Calu3 (cell line): ENCODE measurements at regions not wholly inside any gene's neighbourhood (a gene's known extent, or its start where the extent isn't known, plus 50 kb on each side); places are given as distances from the start of the nearest gene placed in this dataset.

ENCODE experiments used
- BruUV-seq: library from RNA; stranded (reverse); fragments of 400-500 nt; replicated peaks from 2 replicates; lab custom pipeline; 2021; lab: Mats Ljungman, UMichigan
- CTCF ChIA-PET: fragments of 300-600 bp; sonication (Branson Sonifier 250); formaldehyde crosslinking; loops from one replicate; lab custom pipeline; 2022; ENCODE audit warnings: antibody characterized with exemption; lab: Charles Lee
- DNase-seq: peaks from one replicate; pipeline ENCODE4 v3.0.0; 2022
- H3K27ac Mint-ChIP-seq: one replicate; pipeline ENCODE4 v1.8.0; 2022; ENCODE audit warnings: mixed read lengths; ENCODE audit not compliant: unreplicated experiment
- H3K27me3 Mint-ChIP-seq: one replicate; pipeline ENCODE4 v1.8.0; 2022; ENCODE audit warnings: mixed read lengths; ENCODE audit not compliant: unreplicated experiment
- H3K36me3 Mint-ChIP-seq: one replicate; pipeline ENCODE4 v1.8.0; 2022; ENCODE audit warnings: mild to moderate bottlenecking, moderate library complexity, mixed read lengths; ENCODE audit not compliant: insufficient read depth, unreplicated experiment
- H3K4me1 Mint-ChIP-seq: one replicate; pipeline ENCODE4 v1.8.0; 2022; ENCODE audit warnings: mild to moderate bottlenecking, low read depth, mixed read lengths; ENCODE audit not compliant: unreplicated experiment
- H3K4me3 Mint-ChIP-seq: one replicate; pipeline ENCODE4 v1.8.0; 2022; ENCODE audit warnings: mild to moderate bottlenecking, low read depth, moderate library complexity, mixed read lengths; ENCODE audit not compliant: unreplicated experiment
- H3K9me3 Mint-ChIP-seq: one replicate; pipeline ENCODE4 v1.8.0; 2022; ENCODE audit warnings: low read depth, mixed read lengths; ENCODE audit not compliant: unreplicated experiment
- CTCF ChIP-seq: fragments of 200-600 bp; IDR thresholded peaks from one replicate; pipeline ENCODE4 v1.8.0; 2022; ENCODE audit warnings: antibody characterized with exemption; ENCODE audit not compliant: unreplicated experiment
- intact Hi-C: fragments of 100-400 bp; cut with micrococcal nuclease; formaldehyde crosslinking; loops from one replicate; pipeline ENCODE4 v1.10.0; 2022; ENCODE audit not compliant: unreplicated experiment

- Mint-ChIP-seq H3K27me3 (no peaks in the 10 kb centered on the region), H3K9me3 (no peaks in the 10 kb centered on the region), H3K36me3 (no peaks in the 10 kb centered on the region), H3K4me3 (no peak overlapping the region), H3K27ac (no peak overlapping the region), H3K4me1 (no peaks in the 10 kb centered on the region)
- no peak for TF ChIP-seq CTCF
- no TSS peak for BruUV-seq
- CTCF ChIA-PET = no interaction called here
- intact Hi-C loops = no loop called here
- DNase-seq = no peak
These were observed 537.4 kb downstream of the RNF144A start for GRCh38 chr2:7454592-7454991.

- TF ChIP-seq CTCF = no peak
- H3K27ac Mint-ChIP-seq = no peak overlapping the region
- no peaks in the 10 kb centered on the region for H3K4me1 Mint-ChIP-seq
- H3K36me3 Mint-ChIP-seq = no peaks in the 10 kb centered on the region
- BruUV-seq = no TSS peak
- intact Hi-C loops = no loop called here
- H3K4me3 Mint-ChIP-seq = no peak overlapping the region
- CTCF ChIA-PET = no interaction called here
- DNase-seq = no peak
- H3K27me3 Mint-ChIP-seq = no peaks in the 10 kb centered on the region
- no peaks in the 10 kb centered on the region for H3K9me3 Mint-ChIP-seq
These were observed 539.5 kb downstream of the RNF144A start for GRCh38 chr2:7456762-7457161.

GRCh38 chr2:7458066-7458465, 540.9 kb downstream of the RNF144A start:
- no peaks in the 10 kb centered on the region for H3K27me3 Mint-ChIP-seq
- intact Hi-C loops = no loop called here
- no peaks in the 10 kb centered on the region for H3K4me1 Mint-ChIP-seq
- no peaks in the 10 kb centered on the region for H3K36me3 Mint-ChIP-seq
- H3K9me3 Mint-ChIP-seq = no peaks in the 10 kb centered on the region
- CTCF ChIA-PET = no interaction called here
- no peak for DNase-seq
- TF ChIP-seq CTCF = no peak
- no peak overlapping the region for H3K27ac Mint-ChIP-seq
- H3K4me3 Mint-ChIP-seq = no peak overlapping the region
- no TSS peak for BruUV-seq

- BruUV-seq = no TSS peak
- Mint-ChIP-seq H3K36me3 (no peaks in the 10 kb centered on the region), H3K4me3 (no peak overlapping the region), H3K4me1 (no peaks in the 10 kb centered on the region), H3K27ac (no peak overlapping the region), H3K27me3 (no peaks in the 10 kb centered on the region), H3K9me3 (no peaks in the 10 kb centered on the region)
- CTCF ChIA-PET = interaction anchor here (0.6 kb wide), 1 partner anchor 72 kb away, joined by 3 read pairs; no protein-coding TSS in a partner anchor
- no peak for DNase-seq
- no peak for TF ChIP-seq CTCF
- intact Hi-C loops = no loop called here
These were observed 550.7 kb downstream of the RNF144A start for GRCh38 chr2:7467782-7468447.
